Tibial nerve (tissue), 4 donors: ENCODE measurements at regions not wholly inside any gene's neighbourhood (a gene's known extent, or its start where the extent isn't known, plus 50 kb on each side); places are given as distances from the start of the nearest gene placed in this dataset.

ENCODE experiments used
- EP300 ChIP-seq, 2 donors: sonication (generic); formaldehyde crosslinking; IDR thresholded peaks; one replicate each; pipeline ENCODE4 v1.6.1; 2017; ENCODE audit warnings: antibody characterized with exemption in 2 of 2, mild to moderate bottlenecking in 1 of 2
- POLR2A ChIP-seq, 2 donors: fragments of 450-650 bp; IDR thresholded peaks; one replicate each; pipeline ENCODE4 v1.6.1; 2017; ENCODE audit warnings: antibody characterized with exemption in 2 of 2, mild to moderate bottlenecking in 2 of 2, moderate library complexity in 2 of 2
- TF ChIP-seq, protein P1 (sequence below), 5 experiments: fragments of 200-600 bp in 3 of 5; fragments of 450-650 bp in 2 of 5; sonication (generic) in 3 of 5; IDR thresholded peaks; one replicate each; pipeline ENCODE4 v1.5.1; 2016 to 2019; ENCODE audit warnings: antibody characterized with exemption in 5 of 5, mild to moderate bottlenecking in 3 of 5, moderate library complexity in 2 of 5

GRCh38 chr12:87756111-87756510 is 273.1 kb downstream of the C12orf50 start:
- TF ChIP-seq EP300 (IDR thresholded peaks at IDR 0.05) (no peak), POLR2A (IDR thresholded peaks at IDR 0.05) (no peak)
- TF ChIP-seq, protein P1, sequence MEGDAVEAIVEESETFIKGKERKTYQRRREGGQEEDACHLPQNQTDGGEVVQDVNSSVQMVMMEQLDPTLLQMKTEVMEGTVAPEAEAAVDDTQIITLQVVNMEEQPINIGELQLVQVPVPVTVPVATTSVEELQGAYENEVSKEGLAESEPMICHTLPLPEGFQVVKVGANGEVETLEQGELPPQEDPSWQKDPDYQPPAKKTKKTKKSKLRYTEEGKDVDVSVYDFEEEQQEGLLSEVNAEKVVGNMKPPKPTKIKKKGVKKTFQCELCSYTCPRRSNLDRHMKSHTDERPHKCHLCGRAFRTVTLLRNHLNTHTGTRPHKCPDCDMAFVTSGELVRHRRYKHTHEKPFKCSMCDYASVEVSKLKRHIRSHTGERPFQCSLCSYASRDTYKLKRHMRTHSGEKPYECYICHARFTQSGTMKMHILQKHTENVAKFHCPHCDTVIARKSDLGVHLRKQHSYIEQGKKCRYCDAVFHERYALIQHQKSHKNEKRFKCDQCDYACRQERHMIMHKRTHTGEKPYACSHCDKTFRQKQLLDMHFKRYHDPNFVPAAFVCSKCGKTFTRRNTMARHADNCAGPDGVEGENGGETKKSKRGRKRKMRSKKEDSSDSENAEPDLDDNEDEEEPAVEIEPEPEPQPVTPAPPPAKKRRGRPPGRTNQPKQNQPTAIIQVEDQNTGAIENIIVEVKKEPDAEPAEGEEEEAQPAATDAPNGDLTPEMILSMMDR (IDR thresholded peaks at IDR 0.05) = no peak
